ENCODE measurements at regions not wholly inside any gene's neighbourhood (a gene's known extent, or its start where the extent isn't known, plus 50 kb on each side); places are given as distances from the start of the nearest gene placed in this dataset.
A peak's percentile ranks its signal among the peaks of the same experiment; 100 is the strongest.
"Not testable (repeated sequence)": the region's sequence is repeated elsewhere in the genome, so short reads cannot be mapped to it uniquely, and the experiment has no call there.

DNA sequence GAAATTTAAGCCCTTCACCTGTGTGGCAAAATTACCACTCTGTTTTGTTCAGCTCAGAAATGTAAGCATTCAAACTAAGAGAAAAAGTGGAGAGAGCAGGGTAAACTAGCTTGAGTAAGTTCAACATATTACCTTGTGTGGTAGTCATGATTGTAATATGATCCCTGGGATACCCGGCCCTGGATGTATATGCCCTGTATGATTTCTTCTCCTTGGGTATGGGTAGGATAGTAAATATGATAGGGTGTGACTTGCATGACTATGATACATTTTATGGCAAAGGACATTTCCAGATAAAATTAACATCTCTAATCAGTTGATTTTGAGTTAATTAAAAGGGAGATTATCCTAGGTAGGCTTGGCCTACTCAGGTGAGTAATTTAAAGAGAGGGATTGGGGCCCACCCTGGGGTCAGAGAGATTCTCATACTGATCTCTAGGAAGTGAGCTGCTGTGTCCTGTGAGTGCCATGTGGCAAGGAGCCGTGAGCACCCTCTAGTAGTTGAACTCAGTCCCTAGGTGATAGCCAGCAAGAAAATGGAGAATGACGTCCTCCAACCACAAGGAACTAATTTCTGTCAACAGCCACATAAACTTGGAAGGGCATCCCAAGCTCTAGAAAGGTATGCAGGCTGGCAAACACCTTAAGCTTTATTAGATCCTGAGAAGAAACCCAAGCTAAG is 62.2 kb upstream of the ANXA1 start:
- H3K4me3 ChIP-seq, result no peak overlapping the region
- DNase-seq, result no peak
- H3K9me3 ChIP-seq, result no peaks in the 10 kb centered on the region
- no peak for ATAC-seq
- intact Hi-C loops (cut with DNase I), result loop anchor here (10.0 kb wide), 1 partner anchor 235 kb away; no protein-coding TSS in a partner anchor
- no peaks in the 10 kb centered on the region for H3K4me1 ChIP-seq
- TF ChIP-seq, protein P1, sequence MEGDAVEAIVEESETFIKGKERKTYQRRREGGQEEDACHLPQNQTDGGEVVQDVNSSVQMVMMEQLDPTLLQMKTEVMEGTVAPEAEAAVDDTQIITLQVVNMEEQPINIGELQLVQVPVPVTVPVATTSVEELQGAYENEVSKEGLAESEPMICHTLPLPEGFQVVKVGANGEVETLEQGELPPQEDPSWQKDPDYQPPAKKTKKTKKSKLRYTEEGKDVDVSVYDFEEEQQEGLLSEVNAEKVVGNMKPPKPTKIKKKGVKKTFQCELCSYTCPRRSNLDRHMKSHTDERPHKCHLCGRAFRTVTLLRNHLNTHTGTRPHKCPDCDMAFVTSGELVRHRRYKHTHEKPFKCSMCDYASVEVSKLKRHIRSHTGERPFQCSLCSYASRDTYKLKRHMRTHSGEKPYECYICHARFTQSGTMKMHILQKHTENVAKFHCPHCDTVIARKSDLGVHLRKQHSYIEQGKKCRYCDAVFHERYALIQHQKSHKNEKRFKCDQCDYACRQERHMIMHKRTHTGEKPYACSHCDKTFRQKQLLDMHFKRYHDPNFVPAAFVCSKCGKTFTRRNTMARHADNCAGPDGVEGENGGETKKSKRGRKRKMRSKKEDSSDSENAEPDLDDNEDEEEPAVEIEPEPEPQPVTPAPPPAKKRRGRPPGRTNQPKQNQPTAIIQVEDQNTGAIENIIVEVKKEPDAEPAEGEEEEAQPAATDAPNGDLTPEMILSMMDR (IDR thresholded peaks at IDR 0.05), result no peak
- no peak overlapping the region for H3K27ac ChIP-seq
- H3K27me3 ChIP-seq, result no peaks in the 10 kb centered on the region
- no peaks in the 10 kb centered on the region for H3K36me3 ChIP-seq

DNA sequence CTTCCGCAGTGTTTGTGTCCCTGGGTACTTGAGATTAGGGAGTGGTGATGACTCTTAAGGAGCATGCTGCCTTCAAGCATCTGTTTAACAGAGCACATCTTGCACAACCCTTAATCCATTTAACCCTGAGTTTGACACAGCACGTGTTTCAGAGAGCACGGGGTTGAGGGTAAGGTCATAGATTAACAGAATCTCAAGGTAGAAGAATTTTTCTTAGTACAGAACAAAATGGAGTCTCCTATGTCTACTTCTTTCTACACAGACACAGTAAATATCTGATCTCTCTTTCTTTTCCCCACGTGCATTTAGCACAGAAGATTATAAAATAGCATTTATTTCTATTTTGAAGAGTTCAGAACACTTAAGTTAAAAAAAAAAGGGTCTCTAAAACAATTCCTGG is 63.8 kb upstream of the ANXA1 start:
- not testable (repeated sequence) for H3K36me3 ChIP-seq, H3K4me1 ChIP-seq, H3K9me3 ChIP-seq, ATAC-seq, H3K4me3 ChIP-seq, DNase-seq, H3K27ac ChIP-seq, H3K27me3 ChIP-seq
- intact Hi-C loops (cut with DNase I), result loop anchor here (10.0 kb wide), 1 partner anchor 233 kb away; no protein-coding TSS in a partner anchor

DNA sequence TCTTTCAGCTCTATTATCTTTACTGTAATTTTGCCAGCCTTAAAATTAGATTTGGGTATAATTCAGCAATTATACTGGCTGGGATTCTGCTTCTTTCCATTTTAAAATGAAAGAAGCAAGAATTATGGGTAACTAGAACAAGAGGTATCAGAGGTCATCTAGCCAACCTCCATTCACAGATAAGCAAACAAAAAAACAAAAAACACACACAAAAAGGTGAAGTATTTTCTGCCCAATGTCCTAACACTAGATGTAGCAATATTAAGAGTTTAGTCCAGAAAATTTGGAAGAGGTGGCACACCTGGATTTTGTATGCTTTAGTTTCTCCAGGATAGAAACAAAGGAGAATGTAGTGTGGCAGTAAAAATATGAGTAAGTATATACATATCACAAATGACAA is 68.1 kb upstream of the ANXA1 start:
- ATAC-seq, result no peak

DNA sequence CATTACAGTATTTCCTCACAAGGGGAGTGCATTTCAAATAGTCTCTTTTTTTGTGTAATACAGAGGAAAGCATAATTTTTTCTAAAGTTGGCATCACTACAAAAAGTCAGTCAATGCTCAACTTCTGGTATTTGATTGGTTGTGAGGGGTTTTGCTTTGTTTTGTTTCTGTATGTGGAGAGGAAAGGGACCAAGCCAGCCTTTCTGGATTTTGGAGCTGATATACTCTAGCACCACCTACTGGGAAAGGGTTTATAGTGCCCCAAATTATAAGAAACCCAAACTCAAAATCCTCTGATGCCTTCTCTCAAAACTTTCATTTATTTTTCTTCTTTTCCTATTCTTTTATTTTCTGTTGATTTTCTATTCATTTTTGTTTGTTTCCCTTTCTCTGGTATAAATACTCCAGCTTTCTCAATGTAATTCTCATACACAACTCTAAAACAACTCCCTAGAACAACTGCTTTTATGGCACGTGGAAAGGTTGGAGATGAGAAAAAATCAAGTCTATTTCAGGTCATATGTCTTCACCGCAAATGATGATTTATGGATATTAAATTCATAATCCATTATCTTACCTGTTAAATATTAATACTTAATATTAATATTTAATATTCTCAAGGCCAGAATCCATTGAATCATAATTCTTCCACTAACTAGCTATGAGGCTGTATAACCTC is 69.5 kb upstream of the ANXA1 start:
- H3K4me1 ChIP-seq, result no peaks in the 10 kb centered on the region
- DNase-seq, result no peak
- H3K27me3 ChIP-seq, result no peaks in the 10 kb centered on the region
- TF ChIP-seq, protein P1 (IDR thresholded peaks at IDR 0.05), result peak; percentile 82
- no peak overlapping the region for H3K4me3 ChIP-seq
- no peaks in the 10 kb centered on the region for H3K9me3 ChIP-seq
- intact Hi-C loops (cut with DNase I), result loop anchor here (10.0 kb wide), 1 partner anchor 227 kb away; no protein-coding TSS in a partner anchor
- no peaks in the 10 kb centered on the region for H3K36me3 ChIP-seq
- ATAC-seq, result peak; percentile 78
- H3K27ac ChIP-seq, result no peak overlapping the region

More for the DNA sequence above, 68.1 kb upstream of the ANXA1 start:
- intact Hi-C loops (cut with DNase I), result loop anchor here (10.0 kb wide), 1 partner anchor 229 kb away; no protein-coding TSS in a partner anchor
- Histone ChIP-seq H3K4me1 (no peaks in the 10 kb centered on the region), H3K27me3 (no peaks in the 10 kb centered on the region), H3K4me3 (no peak overlapping the region), H3K9me3 (no peaks in the 10 kb centered on the region), H3K36me3 (no peaks in the 10 kb centered on the region), H3K27ac (no peak overlapping the region)
- DNase-seq, result no peak
- TF ChIP-seq, protein P1 (IDR thresholded peaks at IDR 0.05), result no peak

DNA sequence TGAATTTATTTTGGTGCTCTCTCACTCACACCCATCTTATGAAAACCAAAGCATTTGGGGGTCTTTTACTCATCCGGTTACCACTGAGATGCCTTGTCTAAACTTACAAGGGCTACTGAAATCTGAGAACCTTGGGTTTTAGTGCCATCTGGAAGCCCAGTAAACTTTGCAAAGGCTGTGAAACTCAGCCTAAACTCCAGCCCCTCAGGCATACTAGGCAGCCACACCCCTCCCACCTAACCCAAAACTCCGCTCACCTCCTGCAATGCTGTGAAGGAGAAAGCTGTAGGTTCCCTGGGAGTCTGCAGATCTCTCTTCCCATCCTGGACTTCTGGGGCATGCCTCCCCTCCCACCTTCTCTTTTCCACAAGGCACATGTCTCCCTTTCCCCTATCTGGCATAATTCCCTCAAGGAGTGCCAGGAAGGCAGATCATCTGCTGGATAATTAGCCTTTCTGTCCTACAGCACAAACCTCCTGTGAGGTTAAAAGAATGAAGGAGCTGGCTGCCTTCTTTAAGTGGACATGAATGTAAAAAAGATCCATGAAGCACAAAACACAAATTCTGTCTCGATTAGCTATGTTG is 71.5 kb upstream of the ANXA1 start:
- Histone ChIP-seq H3K4me3 (no peak overlapping the region), H3K4me1 (no peaks in the 10 kb centered on the region), H3K9me3 (no peaks in the 10 kb centered on the region), H3K27ac (no peak overlapping the region), H3K36me3 (no peaks in the 10 kb centered on the region), H3K27me3 (no peaks in the 10 kb centered on the region)
- TF ChIP-seq, protein P1 (IDR thresholded peaks at IDR 0.05), result no peak
- intact Hi-C loops (cut with DNase I), result loop anchor here (10.0 kb wide), 1 partner anchor 225 kb away; no protein-coding TSS in a partner anchor
- DNase-seq, result no peak
- no peak for ATAC-seq

DNA sequence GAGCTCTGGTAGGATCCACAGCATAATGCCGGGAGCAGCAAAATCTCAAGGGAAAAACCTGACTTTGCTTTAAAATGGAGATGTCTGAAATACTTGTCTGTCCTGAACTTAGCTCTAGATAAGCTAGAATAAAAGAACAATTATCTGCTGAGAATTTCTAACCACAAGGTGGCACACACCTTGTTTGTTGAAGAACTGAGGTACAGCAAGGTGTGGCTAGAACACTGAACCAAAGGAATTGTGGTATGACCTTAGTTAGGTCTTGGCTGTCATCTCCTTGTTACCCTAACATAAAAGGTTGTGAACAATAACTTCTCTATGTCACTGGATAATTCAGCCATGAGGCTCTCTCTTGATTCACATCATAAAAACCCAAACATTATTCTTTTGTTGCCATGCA is 72.3 kb upstream of the ANXA1 start:
- Histone ChIP-seq H3K27ac (no peak overlapping the region), H3K36me3 (no peaks in the 10 kb centered on the region), H3K4me1 (no peaks in the 10 kb centered on the region), H3K4me3 (no peak overlapping the region), H3K9me3 (no peaks in the 10 kb centered on the region), H3K27me3 (no peaks in the 10 kb centered on the region)
- no peak for DNase-seq
- intact Hi-C loops (cut with DNase I), result loop anchor here (10.0 kb wide), 1 partner anchor 85 kb away; no protein-coding TSS in a partner anchor
- TF ChIP-seq, protein P1 (IDR thresholded peaks at IDR 0.05), result peak; percentile 11
- ATAC-seq, result peak; percentile 47

Measured in upper lobe of right lung (tissue), 1 donor.